DND-41 (cell line): ENCODE measurements at regions not wholly inside any gene's neighbourhood (a gene's known extent, or its start where the extent isn't known, plus 50 kb on each side); places are given as distances from the start of the nearest gene placed in this dataset.

Experiments used
- ATAC-seq: fragments of 200-7000 bp; cut with Tn5 transposase; 3 replicates; pipeline ENCODE4 v1.9.1; 2021; ENCODE audit warnings: low read depth; ENCODE audit not compliant: insufficient read depth
- DNase-seq: peaks from one replicate; pipeline ENCODE4 v3.0.0-alpha.2; 2020
- H2AFZ ChIP-seq: 2 replicates; pipeline ENCODE4 v1.6.0; 2012; ENCODE audit warnings: low read depth, low read length
- H3K27ac ChIP-seq: 2 replicates; pipeline ENCODE4 v1.5.1; 2012; ENCODE audit warnings: low read length, inconsistent platforms
- H3K27me3 ChIP-seq: fragments of 200-600 bp; sonication (generic); 2 replicates; pipeline ENCODE4 v1.6.0; 2012; ENCODE audit warnings: low read length, mild to moderate bottlenecking, inconsistent platforms; ENCODE audit not compliant: insufficient read depth, poor library complexity
- H3K36me3 ChIP-seq: 2 replicates; pipeline ENCODE4 v1.5.1; 2012; ENCODE audit warnings: low read length, inconsistent platforms; ENCODE audit not compliant: insufficient read depth
- H3K4me1 ChIP-seq: 2 replicates; pipeline ENCODE4 v1.5.1; 2012; ENCODE audit warnings: mild to moderate bottlenecking, low read length; ENCODE audit not compliant: insufficient read depth
- H3K4me2 ChIP-seq: 2 replicates; pipeline ENCODE4 v1.6.0; 2012; ENCODE audit warnings: mild to moderate bottlenecking, moderate library complexity, low read length, inconsistent platforms; ENCODE audit not compliant: insufficient read depth
- H3K4me3 ChIP-seq, 2 experiments: fragments of 200-600 bp in 1 of 2; shearing (Covaris generic) in 1 of 2; 2 replicates each; pipeline ENCODE4 v1.5.1; 2012 to 2016; ENCODE audit warnings: inconsistent platforms in 2 of 2, low read length in 2 of 2, mild to moderate bottlenecking in 2 of 2, low read depth in 1 of 2, moderate library complexity in 1 of 2
- H3K79me2 ChIP-seq: 2 replicates; pipeline ENCODE4 v1.6.0; 2012; ENCODE audit warnings: low read length, inconsistent platforms; ENCODE audit not compliant: insufficient read depth
- H3K9ac ChIP-seq: 2 replicates; pipeline ENCODE4 v1.6.0; 2012; ENCODE audit warnings: low read depth, mild to moderate bottlenecking, inconsistent platforms, low read length, moderate library complexity
- H3K9me3 ChIP-seq: 2 replicates; pipeline ENCODE4 v1.5.1; 2012; ENCODE audit warnings: low read length, moderate library complexity, mild to moderate bottlenecking, inconsistent platforms; ENCODE audit not compliant: insufficient read depth, severe bottlenecking
- H4K20me1 ChIP-seq: 2 replicates; pipeline ENCODE4 v1.6.0; 2012; ENCODE audit warnings: low read length; ENCODE audit not compliant: insufficient read depth
- EZH2 ChIP-seq: IDR thresholded peaks from 3 replicates; pipeline ENCODE4 v1.6.1; 2012; ENCODE audit warnings: borderline replicate concordance, low read depth, mild to moderate bottlenecking, moderate library complexity, low read length, inconsistent platforms; ENCODE audit not compliant: severe bottlenecking
- TF ChIP-seq, protein P1 (sequence below): IDR thresholded peaks from 2 replicates; pipeline ENCODE4 v1.5.1; 2012; ENCODE audit warnings: borderline replicate concordance, low read length, moderate library complexity, mild to moderate bottlenecking; ENCODE audit not compliant: poor library complexity, severe bottlenecking; ENCODE audit errors: extremely low read depth

- H3K27me3 ChIP-seq: no peaks in the 10 kb centered on the region
- H2AFZ ChIP-seq: no peak overlapping the region
- no peaks in the 10 kb centered on the region for H3K36me3 ChIP-seq
- no peak overlapping the region for H3K27ac ChIP-seq
- H3K79me2 ChIP-seq: no peaks in the 10 kb centered on the region
- no peak overlapping the region for H3K4me3 ChIP-seq
- DNase-seq (no peak), ATAC-seq (no peak)
- H3K9ac ChIP-seq: no peak overlapping the region
- no peaks in the 10 kb centered on the region for H3K4me1 ChIP-seq
- H3K4me2 ChIP-seq: no peak overlapping the region
- TF ChIP-seq, protein P1, sequence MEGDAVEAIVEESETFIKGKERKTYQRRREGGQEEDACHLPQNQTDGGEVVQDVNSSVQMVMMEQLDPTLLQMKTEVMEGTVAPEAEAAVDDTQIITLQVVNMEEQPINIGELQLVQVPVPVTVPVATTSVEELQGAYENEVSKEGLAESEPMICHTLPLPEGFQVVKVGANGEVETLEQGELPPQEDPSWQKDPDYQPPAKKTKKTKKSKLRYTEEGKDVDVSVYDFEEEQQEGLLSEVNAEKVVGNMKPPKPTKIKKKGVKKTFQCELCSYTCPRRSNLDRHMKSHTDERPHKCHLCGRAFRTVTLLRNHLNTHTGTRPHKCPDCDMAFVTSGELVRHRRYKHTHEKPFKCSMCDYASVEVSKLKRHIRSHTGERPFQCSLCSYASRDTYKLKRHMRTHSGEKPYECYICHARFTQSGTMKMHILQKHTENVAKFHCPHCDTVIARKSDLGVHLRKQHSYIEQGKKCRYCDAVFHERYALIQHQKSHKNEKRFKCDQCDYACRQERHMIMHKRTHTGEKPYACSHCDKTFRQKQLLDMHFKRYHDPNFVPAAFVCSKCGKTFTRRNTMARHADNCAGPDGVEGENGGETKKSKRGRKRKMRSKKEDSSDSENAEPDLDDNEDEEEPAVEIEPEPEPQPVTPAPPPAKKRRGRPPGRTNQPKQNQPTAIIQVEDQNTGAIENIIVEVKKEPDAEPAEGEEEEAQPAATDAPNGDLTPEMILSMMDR: no peak
- no peak for TF ChIP-seq EZH2
- H3K9me3 ChIP-seq: no peaks in the 10 kb centered on the region
- no peaks in the 10 kb centered on the region for H4K20me1 ChIP-seq
Measured at GRCh38 chr5:133900534-133901270, 67.7 kb downstream of the C5orf15 start.

DNA sequence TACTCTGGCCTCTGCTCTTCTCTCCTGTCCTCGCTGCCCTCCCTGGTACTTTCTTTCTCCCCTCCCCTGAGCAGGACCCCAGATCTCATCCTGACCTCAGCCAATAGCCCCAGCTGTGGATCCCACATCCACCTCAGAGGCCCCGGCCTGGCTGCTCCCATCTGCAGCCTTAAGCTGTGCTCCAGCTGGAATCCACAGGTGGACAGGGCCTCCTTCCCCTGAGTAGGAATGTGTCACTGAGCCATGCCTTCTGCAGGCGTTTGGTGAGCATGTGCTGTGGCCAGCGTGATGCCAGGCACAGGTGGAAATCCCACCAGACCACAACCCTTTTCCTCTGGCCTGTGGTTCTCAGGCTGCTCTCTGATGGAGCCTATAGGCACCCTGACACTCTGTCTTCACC is 68.9 kb downstream of the C5orf15 start:
- H3K27ac ChIP-seq: no peak overlapping the region
- no peak overlapping the region for H3K4me2 ChIP-seq
- TF ChIP-seq, protein P1: no peak
- TF ChIP-seq EZH2: no peak
- no peak overlapping the region for H3K9ac ChIP-seq
- H4K20me1 ChIP-seq: no peaks in the 10 kb centered on the region
- no peaks in the 10 kb centered on the region for H3K79me2 ChIP-seq
- ATAC-seq: no peak
- H3K9me3 ChIP-seq: no peaks in the 10 kb centered on the region
- H2AFZ ChIP-seq: no peak overlapping the region
- DNase-seq: peak; percentile 6
- H3K36me3 ChIP-seq: no peaks in the 10 kb centered on the region
- no peak overlapping the region for H3K4me3 ChIP-seq
- H3K4me1 ChIP-seq: no peaks in the 10 kb centered on the region
- peaks cover 3% of the 10 kb centered on the region for H3K27me3 ChIP-seq

DNA sequence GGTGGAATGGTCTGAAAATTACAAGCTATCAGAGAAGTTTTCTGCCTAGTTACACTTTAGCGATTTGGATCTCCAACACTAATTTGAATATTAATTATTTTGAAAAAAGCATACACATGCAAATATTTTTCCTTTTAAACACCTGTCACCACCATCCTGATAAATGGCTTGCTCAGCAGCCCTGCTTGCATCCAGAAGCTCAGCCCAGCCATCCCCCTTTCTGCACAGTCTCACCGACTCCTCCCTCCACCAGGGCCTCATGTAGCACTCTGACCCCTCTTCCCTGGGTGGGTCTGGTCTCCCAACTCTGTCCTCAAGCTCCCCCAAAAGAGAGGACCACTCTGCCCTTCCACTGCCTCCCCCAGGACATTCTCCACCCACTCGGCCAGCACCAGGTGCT is 70.0 kb downstream of the C5orf15 start:
- TF ChIP-seq EZH2: no peak
- TF ChIP-seq, protein P1: no peak
- H3K27ac ChIP-seq: no peak overlapping the region
- ATAC-seq (no peak), DNase-seq (no peak)
- no peaks in the 10 kb centered on the region for H3K9me3 ChIP-seq
- no peaks in the 10 kb centered on the region for H3K36me3 ChIP-seq
- no peaks in the 10 kb centered on the region for H3K79me2 ChIP-seq
- H3K4me3 ChIP-seq: no peak overlapping the region
- peaks cover 3% of the 10 kb centered on the region for H3K27me3 ChIP-seq
- H2AFZ ChIP-seq: no peak overlapping the region
- no peaks in the 10 kb centered on the region for H4K20me1 ChIP-seq
- no peak overlapping the region for H3K4me2 ChIP-seq
- no peak overlapping the region for H3K9ac ChIP-seq
- H3K4me1 ChIP-seq: no peaks in the 10 kb centered on the region
